Pulmonary artery endothelial cell (primary cell): ENCODE measurements at regions not wholly inside any gene's neighbourhood (a gene's known extent, or its start where the extent isn't known, plus 50 kb on each side); places are given as distances from the start of the nearest gene placed in this dataset.
"Not testable (repeated sequence)": the region's sequence is repeated elsewhere in the genome, so short reads cannot be mapped to it uniquely, and the experiment has no call there.

Experiments used
- DNase-seq: peaks from one replicate; pipeline ENCODE4 v3.0.0-alpha.2; 2011; ENCODE audit warnings: low read depth, low spot score

- DNase-seq, result no peak
Measured at GRCh38 chr2:239594019-239594771, 193.4 kb upstream of the HDAC4 start.

- DNase-seq, result no peak
Measured at GRCh38 chr2:239593455-239593854, 192.6 kb upstream of the HDAC4 start.

- not testable (repeated sequence) for DNase-seq
Measured at GRCh38 chr2:239592629-239593290, 191.9 kb upstream of the HDAC4 start.

GRCh38 chr2:239590995-239591915 is 190.4 kb upstream of the HDAC4 start:
- no peak for DNase-seq

- DNase-seq, result no peak
Measured at GRCh38 chr2:239590276-239590675, 189.5 kb upstream of the HDAC4 start.

DNA sequence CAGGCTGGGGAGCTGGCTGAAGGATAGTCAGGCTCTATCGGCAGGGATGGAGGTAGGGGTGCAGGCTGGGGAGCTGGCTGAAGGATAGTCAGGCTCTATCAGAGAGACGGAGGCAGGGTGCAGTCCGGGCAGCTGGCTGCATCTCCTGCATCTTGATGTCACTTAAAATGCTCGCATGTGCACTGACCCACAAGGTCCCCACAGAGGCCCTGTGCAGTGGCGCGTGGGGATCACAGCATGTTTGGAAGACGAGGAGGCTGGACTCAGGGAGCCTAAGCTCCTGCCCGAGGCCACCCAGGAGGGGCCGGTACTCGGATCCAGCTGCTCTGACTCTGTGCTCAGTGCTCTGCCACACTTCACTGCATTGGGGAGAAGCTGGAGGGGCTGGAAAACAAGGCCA is 189.0 kb upstream of the HDAC4 start:
- no peak for DNase-seq

DNA sequence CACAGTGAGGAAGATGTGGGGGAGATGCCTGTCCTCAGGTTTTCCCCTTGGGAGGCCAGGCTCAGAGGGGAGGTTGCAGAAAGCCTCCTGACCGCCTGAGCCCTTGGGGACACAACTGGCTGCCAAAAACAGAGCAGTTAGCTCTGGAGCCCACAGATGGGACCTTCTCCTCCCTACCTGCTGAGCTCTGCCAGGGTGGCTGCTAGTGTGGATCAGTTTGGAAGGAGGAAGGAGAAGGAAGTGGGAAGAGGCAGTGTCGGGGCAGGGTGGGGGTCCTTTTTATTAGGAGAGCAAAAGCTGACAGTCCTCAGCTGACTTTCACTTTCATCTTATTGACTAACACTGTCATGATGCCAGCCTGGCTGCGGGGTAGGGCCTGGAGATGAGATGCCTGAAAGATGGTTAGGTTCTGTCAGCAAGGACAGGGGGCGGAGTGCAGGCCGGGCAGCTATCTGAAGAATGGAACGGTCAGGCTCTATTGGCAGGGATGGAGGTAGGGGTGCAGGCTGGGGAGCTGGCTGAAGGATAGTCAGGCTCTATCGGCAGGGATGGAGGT is 188.5 kb upstream of the HDAC4 start:
- DNase-seq, result no peak

- no peak for DNase-seq
Measured at GRCh38 chr2:239588451-239589269, 187.8 kb upstream of the HDAC4 start.

DNA sequence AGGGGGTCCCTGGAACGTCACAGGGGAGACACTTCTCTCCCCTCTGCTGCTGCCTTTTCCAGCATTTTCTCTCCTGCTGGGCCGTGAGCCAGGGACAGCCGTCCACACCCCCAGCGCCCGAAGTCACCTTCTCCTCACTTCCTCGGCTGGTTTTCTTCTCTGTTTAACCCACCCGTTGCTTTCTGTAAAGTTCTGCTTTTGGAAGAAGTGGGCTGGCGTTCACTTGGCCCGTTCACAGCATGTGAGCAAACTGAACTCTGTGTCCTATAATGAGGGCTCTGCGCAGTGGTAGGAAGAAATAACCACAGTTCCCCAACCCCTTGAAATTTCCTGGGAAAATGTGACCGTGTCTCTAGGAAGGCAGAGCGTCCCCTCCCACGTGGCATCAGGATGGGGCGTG is 187.0 kb upstream of the HDAC4 start:
- no peak for DNase-seq

GRCh38 chr2:239587311-239587731 is 186.5 kb upstream of the HDAC4 start:
- DNase-seq, result no peak

DNA sequence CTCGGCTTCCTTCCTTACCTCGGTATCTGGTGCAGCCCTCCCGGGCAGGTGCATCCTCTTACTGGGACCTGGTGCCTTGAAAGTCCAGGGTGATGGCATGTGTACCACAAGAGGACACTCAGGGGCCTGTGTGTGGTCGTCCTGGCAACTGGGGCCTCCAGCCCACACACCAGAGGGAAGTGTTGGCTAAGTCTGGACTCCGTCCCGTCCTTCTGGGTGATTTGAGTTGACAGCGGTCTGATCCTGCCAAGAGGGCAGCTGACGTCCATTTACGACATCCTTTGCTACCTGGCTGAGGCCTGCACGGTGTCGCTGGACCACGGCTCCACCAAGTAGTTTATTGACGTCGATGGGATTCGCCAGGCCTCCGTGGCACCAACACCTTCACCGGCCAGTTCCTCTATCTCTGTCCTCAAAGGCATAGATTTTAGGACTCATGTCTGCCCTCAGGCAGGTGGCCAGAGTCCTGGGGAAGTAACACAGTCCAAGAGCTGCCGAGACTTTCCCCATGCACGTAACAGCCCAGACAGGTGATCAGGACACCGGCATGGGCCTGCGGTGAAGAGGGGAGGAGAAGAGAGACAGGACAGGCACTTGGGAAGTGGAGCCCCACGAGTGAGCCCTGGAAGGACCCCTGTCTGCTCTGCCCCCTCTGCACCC is 186.0 kb upstream of the HDAC4 start:
- no peak for DNase-seq

DNA sequence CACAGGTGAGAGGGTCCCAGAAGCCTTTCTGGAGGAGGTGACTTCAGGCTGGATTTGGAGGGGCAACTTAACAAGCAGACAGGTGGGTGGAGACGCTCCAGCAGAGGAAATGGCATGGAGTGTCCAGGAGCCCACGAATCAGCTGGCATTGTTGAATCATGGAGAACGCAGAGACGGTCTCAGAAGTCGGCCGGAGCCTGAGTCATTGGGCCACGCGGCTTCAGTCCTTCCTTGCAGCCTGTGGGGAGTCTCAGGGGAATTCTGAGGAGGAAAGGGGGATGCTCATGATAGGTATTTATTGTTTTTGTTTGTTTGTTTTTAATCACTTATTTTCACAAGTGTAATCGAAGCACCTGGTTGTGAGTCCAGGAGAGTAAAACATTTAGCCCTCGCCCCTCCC is 184.6 kb upstream of the HDAC4 start:
- DNase-seq, result no peak

GRCh38 chr2:239584986-239585385 is 184.2 kb upstream of the HDAC4 start:
- no peak for DNase-seq

GRCh38 chr2:239583879-239584859 is 183.3 kb upstream of the HDAC4 start:
- DNase-seq, result no peak

GRCh38 chr2:239583171-239583878 is 182.5 kb upstream of the HDAC4 start:
- no peak for DNase-seq

- DNase-seq, result no peak
Measured at GRCh38 chr2:239582476-239582875, 181.7 kb upstream of the HDAC4 start.

DNA sequence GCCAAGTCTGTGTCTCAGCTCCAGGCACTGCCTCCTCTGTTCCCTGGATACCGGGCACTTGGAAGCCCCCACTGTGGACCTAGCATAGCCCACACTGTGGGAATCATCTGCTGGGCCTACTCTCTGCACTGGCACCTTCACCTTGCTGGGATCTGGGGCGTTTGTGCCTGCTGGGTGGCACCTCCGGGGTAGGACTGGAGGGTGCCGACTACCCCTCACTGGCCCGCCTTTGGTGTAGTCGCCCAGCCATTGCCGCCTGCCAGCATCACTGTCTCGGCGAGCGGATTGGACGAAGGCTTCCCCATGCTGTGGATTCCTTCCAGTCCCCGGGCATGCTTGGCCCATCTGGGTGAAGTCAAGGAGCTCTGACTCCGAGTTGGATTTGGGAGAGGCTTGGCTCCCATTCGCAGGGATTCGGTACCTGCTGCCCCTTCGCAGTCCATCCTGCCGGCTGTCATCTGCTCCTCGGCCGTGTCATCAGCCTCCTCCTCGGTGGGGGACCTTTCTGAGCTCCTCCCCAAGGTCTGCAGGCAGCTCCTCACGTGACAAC is 180.6 kb upstream of the HDAC4 start:
- DNase-seq, result no peak

DNA sequence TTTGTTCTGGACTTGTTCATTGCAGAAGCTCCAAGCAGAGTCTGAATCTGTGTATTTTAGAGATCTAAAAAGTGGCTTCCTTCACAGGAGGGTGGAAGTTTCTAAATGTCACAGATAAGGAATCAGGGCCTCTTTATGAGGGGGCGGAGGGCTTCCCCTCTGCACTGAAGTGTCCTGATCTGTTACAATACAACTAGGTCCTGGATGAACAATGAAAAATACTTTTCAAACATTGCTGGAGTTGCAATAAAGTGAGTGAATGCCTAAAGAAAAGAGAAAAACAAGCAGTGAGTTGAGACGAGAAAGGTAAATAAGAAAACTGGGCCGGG is 179.3 kb upstream of the HDAC4 start:
- DNase-seq, result no peak
